Non-pigmented ciliary epithelial cell (primary cell): ENCODE measurements at regions not wholly inside any gene's neighbourhood (a gene's known extent, or its start where the extent isn't known, plus 50 kb on each side); places are given as distances from the start of the nearest gene placed in this dataset.
"Not testable (repeated sequence)": the region's sequence is repeated elsewhere in the genome, so short reads cannot be mapped to it uniquely, and the experiment has no call there.

Source experiments
- DNase-seq: peaks from one replicate; pipeline ENCODE4 v3.0.0-alpha.2; 2010; ENCODE audit warnings: low read depth

DNA sequence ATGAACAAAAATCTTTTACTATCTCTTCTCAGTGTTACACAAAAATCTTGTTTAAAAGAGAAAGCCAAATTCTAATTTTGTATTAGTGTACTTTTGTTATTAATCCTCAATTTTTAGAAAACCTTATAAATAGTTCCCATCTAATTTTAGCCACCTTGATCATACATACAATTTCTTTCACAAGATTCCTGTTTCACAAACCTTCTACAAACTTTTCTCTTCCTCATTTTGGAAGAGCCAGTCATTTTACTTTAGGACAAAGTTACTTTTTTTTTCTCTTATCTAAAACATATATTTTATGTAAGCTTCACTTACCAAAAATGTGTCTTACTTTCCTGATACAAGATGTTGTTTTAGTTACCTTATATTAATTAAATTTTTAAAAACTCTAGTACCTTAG is 161.3 kb downstream of the YIPF5 start:
- DNase-seq, result no peak

DNA sequence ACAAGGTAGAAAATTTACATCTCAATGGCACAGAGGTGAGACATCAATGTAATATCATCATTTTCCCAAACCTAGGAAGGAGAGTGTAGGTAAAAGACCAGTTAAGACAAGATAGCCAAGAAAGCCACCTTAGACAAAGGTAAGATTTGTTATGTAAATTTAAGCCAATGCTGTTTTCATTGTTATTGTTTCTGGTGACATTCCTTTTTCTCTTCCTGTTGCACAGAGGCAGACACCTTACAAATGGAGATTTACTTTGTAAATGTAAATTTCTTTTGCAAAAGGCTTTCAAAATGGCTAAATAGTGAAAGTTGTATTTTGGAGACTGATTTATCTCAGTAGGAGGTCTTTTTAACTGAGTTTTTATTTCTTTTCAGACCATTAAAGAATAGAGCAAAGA is 159.1 kb downstream of the YIPF5 start:
- DNase-seq, result no peak

DNA sequence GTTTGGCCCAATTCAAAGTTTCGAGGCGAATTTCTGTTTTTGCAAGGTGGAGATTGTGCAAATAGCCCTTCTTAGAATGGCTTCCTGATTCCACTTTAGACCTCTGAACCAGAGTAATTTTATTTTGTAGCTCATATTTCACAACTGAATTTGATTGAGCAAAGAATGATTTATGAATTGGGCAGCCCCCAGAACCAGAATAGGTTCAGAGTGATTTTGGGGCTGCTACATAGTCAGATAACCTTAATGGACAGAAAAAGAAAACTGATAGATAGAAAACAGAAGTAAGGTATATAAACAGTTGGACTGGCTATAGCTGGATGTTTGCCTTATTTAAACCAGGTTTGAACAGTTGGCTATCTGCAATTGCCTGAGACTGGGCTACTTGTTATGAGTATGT is 156.6 kb downstream of the YIPF5 start:
- no peak for DNase-seq

DNA sequence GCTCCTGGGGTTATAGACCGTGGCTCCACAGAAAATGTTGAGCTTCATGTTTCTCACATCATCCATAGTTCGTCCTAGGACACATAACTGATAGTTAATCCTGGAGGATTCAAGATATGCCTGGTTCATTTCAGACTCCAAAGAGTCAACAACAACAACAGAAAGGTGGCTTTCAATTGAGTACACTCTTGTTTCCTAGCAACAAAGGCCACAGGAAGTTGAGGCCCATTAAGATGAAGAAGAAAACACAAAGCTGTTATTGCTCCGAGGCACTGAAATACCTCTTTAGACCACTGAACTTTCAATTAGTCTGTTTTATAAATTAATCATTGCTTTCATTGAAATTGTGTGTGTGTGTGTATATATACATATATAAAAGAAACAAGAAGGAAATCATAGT is 154.5 kb downstream of the YIPF5 start:
- no peak for DNase-seq

DNA sequence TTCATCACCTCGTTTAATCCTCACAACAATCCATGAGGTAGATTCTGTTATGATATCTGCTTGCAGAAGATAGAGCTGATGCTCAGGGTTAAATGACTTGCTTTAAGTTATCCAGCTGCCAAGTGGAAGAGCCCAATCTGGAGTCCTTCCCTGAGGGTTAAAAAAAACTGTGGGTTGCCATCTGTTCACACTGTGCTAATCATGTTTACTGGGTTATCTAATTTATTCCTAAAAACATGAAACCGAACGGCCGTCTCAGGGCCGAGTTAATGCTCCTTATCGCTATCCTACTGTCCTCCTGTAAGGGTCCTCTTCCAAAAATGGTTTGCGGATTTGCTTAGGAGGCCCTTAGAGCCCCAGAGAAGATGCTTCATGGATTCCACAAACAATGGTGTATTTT is 153.3 kb downstream of the YIPF5 start:
- DNase-seq, result no peak

DNA sequence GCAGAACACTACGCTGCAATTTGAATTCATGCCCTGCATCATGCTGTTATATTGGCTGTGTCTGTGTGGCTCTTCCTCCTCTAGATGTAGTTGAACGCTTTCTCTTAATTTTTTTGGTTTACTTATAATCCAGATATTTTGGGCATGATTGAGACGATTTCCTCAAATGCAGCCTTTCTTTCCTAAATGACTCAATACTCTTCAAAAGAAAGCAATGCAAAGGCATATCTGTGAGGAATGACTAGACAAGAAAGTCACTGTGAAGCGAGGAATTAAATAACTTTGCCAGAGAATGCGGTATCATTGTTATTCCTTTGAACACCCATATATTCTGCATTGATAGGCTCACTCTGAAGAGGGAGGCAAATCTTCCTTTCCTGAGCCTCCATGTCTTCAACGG is 152.8 kb downstream of the YIPF5 start:
- no peak for DNase-seq

DNA sequence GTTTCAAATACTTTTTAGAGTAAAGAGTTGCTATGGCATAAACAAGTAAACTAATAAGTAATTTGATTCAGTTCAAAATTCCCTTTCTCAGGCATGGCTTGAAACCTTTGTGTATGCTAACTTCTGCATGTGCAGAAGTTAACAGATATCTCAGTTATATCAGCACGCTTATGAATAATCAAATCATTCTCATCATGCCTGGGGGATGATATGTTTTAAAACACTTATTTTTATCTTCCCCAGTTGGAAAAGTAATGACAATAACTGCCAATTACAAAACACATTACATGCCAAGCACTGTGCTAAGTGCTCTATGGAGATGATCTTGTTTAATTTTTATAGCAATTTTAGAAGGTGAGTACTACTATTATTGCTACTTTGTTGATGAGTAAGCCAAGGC is 146.4 kb downstream of the YIPF5 start:
- no peak for DNase-seq

DNA sequence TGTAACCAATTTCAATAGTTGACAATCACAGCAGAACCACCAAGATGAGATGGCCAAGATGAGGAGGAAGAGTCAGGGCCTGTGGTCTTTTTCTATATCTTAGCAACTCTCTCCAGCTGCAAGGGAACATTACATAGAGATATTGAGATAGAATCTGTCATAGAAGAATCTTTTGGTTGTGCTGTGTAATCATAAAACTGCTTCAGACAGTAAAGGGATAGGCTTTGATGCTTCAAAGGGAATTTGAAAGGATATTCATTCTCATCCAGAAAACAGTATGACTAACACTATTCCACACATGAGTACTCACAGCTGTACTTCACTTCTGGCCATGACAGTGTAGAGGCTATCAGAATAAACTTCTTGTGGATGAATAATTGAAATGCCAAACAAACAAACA is 145.9 kb downstream of the YIPF5 start:
- no peak for DNase-seq

DNA sequence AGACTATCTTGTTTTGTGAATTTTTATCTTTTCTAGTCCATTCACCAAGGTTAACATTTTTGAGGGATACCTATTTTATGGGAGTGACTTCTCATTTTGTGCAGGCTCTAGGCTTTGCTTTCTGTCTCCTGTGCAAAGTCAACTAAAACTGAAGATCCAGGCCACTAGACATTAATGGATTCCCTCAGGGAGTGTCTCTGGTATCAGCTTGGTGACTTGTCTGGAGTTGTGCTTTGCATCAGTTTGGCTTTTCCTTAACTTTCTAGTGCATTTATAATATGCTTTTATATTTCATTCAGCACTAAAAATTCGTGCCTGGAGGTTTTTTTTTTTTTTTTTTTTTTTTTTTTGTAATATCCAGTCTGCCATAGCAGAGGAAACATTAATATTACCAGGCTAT is 144.2 kb downstream of the YIPF5 start:
- DNase-seq, result no peak

DNA sequence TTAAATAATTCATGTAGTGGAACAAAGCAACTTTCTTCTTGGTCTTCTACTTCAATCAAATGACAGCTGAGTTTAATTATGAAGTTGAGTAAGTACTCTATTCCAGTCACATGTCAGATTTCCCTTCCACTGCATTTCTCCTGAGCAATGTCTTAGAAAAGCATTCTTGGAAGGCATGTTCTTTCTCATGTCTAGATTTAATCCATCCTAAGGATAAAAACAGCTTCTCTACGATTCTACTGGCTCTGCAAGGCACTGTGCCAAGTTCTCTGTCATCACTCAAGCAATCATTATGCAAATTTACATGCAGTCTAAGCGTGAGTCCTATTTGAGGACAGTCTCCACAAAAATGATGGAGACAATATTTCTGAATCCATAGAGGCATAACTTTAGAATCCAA is 142.4 kb downstream of the YIPF5 start:
- peak; percentile 37 for DNase-seq

DNA sequence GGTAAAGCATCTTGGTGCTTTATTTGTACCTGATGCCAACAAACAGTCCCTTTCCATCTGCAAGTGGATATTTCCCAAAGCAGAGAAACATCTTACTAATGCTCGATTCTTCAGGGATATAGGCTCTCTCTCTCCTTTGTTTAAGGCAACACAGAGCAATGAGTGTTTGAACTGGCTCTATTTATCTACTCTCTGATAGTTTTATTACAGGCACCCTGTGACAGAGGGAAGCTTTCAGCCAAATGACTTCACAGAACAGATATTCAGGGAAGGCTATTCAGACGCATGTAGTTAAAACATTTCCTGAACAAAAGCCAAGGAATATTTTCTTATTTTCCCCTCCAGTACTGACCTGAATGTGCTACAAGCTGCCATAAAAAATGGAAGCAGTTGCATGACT is 141.8 kb downstream of the YIPF5 start:
- DNase-seq, result peak; percentile 56

DNA sequence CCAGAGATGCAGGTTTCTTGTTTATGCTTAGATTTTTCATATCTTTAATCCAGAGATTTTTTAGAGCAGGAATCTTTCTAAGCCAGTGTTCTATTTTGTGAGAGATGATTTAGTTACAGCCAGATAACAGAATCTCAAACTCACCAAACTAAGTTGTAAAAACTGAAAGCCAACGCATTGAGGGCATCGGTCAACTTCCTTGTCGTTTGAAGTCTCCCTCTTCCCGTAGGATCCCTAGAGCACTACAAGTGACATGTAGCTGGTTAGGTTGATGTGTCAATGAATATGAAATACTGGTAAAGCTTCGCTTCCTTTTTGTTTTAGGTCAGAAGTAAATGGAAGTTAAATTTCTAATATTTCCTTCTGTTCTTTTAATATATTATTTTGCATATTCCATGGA is 139.6 kb downstream of the YIPF5 start:
- no peak for DNase-seq

DNA sequence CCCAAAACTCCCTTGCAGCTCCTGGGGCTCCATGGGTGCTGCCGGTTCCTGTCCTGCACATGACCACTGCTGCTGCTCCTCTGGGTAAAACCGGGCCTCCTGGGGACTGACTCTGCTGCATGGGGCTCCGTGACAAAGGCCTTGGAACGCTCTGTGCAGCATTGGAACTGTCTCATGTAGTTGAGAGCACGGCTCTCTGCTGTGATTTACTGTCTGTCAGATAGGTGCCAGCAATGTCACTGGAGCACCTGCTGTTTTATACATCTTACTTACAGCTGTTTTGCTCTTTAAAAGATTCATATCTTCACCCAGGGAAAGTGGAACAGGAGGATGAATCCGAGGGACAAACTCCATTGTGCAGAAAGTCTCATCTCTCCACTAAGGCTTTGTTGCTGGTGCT is 138.1 kb downstream of the YIPF5 start:
- no peak for DNase-seq

DNA sequence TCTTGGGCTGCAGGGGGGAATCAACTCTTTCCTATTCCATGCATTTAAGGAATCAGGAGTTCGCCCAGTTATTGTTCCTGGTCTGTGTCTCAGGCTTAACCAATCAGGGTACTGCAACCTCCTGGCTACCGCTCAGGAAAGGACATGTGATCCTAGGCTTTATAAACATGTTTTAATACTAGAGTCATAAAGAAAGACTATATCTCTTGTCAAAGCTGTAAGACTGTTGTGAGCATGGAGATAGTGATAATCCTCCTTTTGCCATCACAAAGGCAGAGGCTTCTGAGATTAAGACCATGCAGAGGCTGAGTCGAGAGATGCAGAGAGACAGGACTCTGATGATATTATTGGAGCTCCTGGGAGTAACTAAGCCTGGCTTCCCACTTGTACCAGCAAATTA is 137.0 kb downstream of the YIPF5 start:
- DNase-seq, result no peak

DNA sequence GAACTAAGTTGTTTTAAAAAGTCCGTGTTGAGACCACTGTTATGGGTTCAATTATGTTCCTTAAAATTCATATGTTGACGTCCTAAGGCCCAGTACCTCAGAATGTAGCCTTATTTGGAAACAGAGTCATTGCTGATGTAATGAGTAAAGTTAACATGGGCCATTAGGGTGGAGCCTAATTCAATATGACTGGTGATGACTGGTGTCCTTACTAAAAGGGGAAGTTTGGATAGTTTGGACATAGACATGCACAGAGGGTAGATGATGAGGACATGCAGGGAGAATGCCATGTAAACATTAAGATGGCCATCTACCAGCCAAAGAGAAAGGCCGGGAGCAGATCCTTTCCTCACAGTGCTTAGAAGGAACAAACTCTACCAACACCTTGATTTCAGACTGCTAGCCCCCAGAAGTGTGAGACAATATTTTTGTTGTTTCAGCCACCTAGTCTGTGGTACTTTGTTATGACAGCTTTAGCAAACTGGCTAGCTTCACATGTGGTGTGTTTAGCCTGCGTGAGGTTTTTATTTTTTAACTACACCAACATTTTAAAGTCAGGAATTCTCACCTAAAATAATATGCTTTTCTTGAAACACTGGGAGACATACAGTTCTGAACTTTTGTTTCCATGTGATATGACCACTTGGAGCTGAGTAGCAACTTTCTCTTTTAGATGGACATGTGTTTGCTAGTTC is 135.3 kb downstream of the YIPF5 start:
- DNase-seq, result no peak

DNA sequence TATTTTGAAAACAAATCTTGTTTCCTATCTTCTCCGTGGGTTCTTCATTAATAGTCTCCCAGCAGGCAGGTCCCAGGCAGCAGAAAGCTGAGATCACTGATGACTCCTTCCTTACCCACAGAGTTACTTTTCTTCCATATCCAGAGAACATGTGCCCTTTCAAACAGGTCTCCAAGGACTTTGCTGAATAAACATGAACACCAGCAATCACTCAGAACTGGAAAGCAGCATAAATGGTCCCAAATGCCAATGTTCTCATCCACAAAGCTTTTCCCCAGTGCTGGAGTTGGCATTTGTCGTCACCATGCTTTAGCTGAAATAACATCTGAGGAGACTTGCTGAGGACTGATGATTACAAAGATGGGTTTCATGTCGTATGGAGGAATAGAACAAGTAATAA is 134.0 kb downstream of the YIPF5 start:
- DNase-seq, result no peak

DNA sequence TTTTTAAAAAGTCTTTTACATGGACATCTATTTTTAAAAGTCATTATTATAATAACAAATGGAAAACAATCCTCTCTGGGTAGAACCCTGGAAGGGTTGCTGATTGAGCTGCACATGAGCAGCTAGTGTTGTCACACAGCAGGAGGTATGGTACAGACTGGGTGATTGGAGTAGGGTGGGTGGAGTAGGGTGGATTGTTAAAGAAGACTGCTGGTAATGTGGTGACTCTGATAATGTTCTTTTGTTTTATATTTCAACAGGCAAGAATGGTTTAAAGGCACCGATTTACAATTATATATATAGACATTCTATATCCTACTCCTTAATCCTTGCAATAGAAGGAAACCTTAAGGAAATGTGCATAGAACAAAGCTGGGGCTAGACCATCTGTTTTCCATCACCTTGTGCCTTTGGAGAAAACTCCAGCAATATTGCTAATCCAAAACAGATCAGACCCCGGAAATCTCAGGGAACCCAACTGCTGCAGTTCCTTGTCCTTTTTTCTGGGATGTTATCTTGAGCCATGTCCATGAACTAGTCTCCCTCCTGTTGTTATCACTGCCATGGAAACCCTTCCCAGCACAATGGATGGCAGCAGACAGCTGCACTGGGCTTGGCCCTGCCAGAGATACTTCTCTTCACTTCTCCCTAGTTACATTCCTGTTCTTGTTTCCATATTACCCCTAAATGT is 129.7 kb downstream of the YIPF5 start:
- no peak for DNase-seq

DNA sequence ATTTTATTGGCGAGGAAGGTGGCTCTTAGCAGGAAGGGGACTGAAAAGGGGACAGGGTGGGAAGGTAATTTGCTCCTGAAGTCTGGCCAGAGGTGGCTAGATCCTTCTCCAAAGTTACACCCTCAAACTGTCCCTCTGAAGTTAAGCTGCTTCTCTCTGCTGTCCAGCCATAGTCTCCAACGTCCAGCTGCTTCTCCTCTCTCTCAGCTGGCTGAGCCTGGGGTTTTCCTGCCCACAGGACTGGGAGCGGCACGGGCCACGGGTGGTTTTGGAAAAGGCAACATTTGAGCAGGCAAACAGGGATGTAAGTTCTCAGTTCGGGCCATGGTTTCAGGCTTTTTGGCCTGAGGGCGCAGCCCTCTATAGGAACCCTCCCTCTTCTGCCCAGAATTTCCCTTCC is 128.3 kb downstream of the YIPF5 start:
- DNase-seq, result no peak

DNA sequence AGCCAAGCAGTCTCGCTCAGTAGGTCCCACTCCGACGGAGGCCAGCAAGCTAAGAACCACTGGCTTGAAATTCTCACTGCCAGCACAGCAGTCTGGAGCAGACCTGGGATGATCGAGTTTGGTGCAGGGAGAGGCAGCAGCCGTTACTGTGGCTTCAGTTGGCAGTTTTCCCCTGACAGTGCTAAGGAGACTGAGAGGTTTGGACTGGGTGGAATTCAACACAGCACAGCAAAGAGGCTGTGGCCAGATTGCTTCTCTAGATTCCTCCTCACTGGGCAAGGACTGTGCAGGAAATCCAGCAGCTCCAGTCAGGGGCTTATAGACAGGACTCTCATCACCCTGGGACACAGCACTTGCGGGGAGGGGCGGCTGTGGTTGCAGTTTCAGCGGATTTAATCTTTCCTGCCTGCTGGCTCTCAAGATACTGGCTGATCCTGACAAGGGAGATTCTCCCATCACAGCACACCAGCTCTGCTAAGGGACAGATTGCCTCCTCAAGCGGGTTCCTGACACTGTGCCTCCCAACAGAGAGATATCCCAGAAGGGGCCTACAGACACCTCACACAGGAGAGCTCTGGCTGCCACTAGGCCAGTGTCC is 122.1 kb downstream of the YIPF5 start:
- no peak for DNase-seq

DNA sequence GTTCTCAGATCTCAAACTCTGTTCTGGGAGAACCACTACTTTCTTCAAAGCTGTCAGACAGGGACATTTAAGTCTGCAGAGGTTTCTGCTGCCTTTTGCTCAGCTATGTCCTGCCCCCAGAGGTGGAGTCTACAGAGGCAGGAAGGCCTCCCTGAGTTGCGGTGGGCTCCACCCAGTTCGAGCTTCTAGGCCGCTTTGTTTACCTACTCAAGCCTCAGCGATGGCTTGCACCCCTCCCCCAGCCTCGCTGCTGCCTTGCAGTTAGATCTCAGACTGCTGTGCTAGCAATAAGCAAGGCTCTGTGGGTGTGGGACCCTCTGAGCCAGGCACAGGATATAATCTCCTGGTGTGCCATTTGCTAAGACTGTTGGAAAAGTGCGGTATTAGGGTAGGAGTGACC is 115.1 kb downstream of the YIPF5 start:
- DNase-seq, result not testable (repeated sequence)

DNA sequence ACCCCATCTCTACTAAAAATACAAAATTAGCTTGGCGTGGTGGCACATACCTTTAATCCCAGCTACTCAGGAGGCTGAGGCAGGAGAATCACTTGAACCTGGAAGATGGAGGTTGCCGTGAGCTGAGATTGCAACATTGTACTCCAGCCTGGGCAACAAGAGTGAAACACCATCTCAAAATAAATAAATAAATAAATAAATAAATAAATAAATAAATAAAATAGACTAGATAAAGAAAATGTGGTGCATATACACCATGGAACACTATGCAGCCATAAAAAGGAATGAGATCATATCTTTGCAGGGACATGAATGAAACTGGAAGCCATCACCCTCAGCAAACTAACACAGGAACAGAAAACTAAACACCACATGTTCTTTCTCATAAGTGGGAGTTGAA is 110.4 kb downstream of the YIPF5 start:
- DNase-seq, result not testable (repeated sequence)

DNA sequence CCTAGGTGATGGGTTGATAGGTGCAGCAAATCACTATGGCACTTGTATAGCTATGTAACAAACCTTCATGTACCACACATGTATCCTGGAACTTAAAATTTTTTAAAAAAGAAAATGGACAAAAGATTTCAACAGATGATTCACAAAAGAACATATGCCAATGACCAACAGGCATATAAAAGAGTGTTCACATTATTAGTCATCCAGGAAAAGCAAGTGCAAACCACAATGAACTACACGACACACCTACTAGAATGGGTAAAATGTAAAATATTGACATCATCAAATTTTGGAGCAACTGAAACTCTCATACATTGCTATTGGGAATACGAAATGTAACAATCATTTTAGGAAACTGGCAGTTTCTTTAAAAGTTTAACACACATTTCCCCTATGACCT is 109.9 kb downstream of the YIPF5 start:
- no peak for DNase-seq

DNA sequence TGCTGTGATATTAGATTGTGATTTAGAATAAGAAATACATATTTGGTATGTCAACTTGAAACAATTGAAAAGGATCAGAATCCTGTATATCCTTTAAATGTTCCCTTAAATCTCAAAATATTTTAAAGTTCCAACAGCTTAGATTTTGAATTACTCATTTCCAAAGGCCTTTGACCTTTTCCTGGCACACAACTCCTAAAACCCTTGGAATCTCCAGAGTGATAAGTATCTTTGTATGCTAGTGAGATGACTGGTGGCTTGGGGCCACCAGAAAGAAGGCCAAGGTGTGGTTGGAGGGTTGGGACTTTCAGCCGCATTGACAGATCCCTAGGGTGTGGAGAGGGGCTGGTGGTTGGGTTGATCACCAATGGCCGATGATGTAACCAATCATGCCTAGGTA is 104.7 kb downstream of the YIPF5 start:
- no peak for DNase-seq

DNA sequence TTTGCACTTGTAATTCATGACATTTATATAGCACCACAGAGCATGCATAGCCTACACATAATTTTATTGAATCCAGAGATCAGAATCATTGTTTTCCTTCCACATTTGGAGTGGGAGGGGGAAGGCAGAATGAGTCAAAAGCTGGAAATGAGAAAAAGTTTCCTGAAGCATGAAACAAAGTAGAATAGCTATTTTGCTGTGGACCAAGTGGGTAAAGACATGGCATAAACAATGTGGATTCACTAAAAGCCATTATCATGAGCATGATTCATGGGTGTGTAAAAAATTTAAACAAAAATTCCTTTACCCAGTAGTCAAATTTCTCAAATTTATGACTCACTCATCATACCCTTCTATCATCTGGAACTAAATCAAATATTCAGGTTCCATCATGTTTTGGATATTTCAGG is 97.9 kb downstream of the YIPF5 start:
- peak; percentile 46 for DNase-seq
